Activated CD8-positive, alpha-beta memory T cell treated with anti-CD3 and anti-CD28 coated beads for 24 hours (primary cell): ENCODE measurements at regions not wholly inside any gene's neighbourhood (a gene's known extent, or its start where the extent isn't known, plus 50 kb on each side); places are given as distances from the start of the nearest gene placed in this dataset.

Experiments used
- DNase-seq: peaks from one replicate; pipeline ENCODE4 v3.0.0-alpha.2; 2020

DNA sequence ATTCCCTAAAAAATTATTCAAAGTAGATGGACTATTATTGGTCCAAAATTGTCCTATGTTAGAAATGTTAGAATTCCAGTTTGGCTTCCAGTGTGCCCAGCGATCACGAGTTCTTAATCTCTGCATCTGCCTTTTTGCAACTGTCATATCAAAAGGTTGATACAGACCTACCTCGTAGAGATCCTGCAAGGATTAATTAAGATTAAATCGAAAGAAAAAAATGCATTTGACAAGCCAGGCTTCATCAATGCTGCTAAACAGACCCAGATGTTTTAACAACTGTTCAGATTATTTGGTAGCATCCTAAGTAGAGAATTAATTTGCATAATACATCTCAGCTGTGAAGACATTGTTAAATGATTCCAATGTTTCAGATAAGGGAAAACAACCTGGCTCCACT lies 336.5 kb downstream of the CRPPA start:
- DNase-seq: no peak

DNA sequence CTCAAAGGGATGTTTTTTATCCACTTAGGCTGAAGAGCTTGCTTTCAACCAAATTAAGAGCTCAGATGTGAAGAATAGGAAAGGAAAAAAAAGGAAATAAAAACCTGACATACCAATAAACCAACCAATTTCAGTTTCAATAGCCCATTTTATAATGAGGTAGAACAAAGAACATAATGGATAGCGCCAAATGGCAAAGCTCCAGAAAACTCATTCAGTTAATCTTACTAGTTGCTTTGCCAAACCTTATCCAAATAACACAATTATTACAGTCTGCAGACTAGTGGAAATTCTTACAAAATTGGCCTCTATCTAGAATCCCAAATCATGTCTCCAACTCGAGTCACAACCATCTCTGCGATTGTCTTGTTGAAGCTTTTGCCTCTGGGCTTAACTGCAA lies 337.0 kb downstream of the CRPPA start:
- DNase-seq: no peak

DNA sequence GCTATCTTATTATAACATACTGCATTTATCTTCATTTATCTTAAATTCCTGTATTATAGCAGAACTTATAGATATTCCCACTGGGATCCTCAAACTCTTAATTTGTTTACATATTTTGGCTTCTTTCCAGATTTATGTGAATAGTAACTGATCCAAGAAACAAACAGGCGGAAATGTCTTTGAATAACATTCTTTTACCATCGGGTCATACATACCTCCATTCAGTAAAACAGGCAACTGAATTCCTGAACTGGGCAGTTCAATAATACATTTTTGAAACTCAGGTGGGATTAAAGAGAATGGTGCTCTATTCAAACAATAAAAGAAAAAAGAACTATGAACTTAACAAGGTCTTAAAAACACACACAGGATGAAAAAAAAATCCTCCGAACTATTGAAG lies 337.4 kb downstream of the CRPPA start:
- no peak for DNase-seq

DNA sequence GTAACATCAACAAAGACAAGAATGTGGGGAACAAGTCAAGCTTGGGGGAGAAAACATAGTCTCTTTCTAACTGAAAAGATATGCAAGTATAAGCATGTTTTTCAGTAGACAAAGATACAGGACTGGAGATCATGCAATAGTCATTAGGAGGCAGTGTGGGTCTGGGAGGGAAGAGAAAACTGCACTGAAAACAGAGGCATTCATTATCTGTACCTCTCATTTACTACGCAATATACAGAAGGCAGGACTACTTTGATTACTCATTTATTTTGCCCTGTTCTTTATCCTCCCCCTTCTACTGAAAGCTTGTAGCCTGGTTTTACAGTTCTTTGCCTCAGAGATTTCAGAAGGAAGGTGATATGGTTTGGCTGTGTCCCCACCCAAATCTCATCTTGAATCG lies 341.2 kb downstream of the CRPPA start:
- no peak for DNase-seq

DNA sequence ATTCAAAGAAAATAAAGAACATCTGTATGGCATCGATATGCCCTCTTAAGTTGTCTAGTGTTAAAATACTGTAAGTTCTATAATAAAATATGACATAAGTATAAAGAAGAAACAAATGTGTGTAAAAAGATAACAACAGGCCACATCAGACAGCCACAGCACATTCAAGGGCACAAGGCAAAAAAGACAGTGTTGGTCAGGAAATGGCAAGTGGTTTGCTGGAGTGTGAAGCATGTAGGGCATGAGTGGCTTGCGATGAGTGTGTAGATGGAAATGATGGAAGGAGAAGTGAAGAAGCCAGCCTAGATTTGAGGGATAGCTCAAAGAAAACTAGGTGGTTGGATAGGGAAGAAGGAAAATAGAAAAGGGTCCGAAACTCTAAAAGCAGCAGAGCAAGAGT lies 341.6 kb downstream of the CRPPA start:
- no peak for DNase-seq

DNA sequence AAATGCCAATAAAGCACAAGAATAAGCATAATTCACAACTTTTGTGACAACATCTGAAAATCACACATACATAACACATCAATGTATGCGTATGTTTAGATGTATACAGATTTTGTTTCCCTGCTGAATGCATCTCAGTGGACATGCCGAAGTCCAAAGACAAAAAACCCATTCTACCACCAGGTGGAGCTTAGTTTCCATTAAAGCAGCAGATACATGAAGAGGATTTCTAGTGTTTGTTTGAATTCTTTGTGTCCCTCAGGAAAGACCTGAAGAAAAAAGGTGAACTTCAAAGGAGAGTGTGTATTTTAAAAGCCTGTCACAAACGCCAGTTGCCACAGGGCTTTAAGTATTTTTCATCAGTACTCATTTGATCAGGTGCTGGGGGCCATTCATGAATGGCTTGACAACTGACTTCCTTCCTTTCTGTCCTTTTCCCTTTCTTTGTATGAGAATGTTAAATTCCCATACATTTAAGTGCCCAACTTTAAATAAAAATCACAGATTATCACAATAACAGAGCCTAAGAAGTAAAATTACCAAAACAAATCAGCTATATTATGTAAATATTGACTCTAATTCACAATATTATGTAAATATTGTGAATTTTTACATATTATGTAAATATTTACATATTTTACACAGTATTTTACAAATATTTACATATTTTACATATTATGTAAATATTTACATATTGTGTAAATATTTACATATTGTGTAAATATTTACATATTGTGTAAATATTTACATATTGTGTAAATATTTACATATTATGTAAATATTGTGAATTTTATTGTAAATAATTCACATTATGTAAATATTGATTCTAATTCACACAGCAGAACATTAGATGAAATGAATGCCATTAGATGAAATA lies 343.0 kb downstream of the CRPPA start:
- no peak for DNase-seq

DNA sequence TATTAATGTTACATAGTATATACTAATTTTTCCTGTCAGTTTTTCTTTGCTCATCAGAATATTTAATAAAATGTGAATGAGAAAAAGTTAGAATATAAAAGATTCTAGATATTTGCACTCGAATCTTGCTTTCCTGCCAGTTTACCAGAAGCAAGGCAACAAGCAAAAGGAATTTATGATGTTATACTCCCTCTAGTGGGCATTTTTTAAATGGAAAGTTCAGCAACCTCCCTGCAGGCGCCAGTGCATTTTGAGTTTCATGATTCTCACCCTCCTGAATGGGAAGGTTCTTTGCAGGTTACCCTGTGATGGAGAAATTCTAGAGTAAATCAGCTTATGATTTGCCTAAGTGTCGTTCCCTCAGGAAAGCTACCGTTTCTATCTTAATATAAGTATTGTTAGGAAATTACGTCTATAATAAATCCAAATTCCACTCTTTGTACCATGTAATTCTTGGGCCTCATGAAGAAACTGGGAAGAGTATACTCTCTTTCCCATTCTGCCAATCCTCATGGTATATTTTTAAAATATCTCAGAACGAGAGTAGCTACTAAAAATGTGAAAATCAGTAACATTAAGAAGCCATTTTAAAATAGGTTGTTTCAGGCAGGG lies 350.0 kb downstream of the CRPPA start:
- DNase-seq: no peak

DNA sequence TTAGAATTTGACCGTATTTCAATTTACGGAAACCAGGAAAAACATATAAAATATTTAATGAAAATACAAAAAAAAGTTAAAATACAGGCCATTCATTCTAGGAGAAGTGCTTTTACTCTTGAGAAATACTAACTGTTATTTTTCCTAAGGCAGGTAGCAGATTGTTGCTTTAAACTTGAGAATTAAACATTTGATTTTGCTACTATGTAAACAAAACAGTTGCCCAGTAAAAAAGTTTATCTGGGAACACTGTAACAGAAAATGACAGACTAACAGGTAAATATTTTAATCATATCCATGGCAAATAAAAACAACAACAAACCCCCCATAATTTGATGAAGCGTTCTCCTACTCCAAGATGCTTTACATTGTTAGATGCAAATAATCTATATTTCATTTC lies 350.5 kb downstream of the CRPPA start:
- no peak for DNase-seq

DNA sequence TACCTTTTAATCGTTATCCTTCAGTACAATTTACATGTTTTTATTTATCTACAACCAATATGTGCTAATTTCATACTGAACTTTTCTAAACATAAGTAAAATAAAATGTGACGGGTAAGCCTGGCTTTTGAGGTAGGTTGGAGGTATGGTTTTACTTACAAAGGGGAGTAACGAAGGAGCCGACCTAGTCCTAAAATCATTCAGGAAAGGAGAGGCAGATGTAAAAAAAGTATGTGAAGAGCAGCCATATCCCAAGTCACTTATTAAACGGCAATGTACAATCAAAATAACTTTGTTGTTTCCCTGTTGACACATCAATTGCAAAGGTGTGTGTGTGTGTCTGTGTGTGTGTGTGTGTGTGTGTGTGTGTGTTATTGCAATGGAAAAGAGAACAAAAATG lies 351.3 kb downstream of the CRPPA start:
- DNase-seq: no peak

DNA sequence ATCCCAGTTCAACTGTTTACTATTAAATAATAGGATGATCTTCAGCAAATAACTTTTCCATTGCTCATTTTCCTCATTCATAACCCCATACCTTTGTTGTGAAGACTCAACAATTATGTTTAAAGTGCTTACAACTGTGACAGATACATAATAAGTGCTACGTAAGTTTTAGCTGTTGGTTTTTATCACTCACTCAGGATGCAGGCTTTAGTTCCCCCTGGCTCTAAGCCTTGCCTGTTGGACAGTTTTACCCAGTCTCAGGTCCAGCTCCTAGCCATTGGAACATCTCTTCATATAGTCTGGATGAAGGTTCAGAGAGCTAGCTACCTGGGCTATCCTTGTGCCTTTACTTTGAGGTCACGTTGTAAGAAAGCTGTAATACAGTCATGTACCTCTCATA lies 353.2 kb downstream of the CRPPA start:
- no peak for DNase-seq

DNA sequence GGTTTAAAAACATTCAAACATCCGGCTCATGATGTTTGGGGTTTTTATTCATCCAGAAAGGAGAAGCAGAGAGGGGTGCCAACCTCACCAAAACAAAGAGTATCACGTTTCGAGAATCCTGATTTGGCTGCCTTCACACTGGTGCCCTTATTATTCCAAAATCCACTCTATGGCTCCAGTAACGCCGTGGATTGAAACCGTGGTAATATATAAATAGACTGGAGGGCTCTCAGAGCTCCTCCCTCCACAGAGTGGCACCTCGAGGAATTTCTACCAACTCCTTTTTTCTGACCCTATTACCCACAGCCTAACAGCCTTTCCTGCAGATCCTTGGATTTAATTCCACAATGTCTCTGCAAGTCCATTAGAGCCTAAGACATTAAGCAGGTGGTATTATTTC lies 353.6 kb downstream of the CRPPA start:
- DNase-seq: no peak

DNA sequence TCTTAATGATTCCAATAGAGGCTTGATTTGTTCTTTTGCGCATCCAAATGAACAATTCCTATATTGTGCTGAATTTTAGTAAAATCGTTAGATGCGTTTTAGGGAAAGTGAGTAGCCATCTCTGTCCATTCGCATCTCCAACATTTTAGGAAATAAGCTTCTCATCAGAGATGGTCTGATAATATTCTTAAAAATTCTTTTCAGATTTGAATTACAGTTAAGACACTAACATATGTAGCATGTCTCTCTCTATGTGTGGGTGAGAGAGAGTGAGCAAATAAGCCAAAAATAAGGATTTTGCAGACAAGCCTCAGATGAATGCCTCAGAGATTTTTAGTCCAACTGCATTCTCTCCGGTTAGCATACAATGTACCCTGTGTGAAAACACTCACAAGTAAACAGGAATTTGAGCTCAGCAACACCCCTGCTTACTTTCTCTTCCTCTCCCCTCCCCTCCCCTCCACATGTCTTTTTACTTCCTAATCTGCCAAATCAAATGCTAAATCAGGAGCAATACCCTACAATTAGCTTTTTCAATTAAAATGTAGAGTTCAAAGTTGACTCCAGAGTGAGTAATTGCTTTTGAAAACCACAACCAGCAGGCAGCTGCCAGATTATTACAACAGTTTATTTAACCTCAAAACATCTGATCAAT lies 354.4 kb downstream of the CRPPA start:
- no peak for DNase-seq

DNA sequence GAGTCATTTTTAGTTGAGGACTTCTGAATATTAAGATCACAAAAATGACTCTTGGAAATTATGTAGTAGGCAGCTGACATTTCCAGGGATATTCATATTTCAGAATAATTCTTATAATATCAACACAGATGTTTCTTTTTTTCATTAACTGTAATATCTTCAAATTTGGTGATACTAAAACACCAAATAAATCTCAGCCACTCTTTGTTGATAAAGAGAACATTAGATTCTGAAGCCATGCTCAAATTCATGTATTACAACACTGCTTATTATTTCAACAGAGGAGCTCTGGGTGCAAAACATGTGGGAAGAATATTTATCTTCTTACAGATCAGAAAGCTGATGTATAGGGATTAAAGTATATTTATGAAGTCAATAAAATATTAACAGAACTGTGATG lies 355.4 kb downstream of the CRPPA start:
- no peak for DNase-seq

DNA sequence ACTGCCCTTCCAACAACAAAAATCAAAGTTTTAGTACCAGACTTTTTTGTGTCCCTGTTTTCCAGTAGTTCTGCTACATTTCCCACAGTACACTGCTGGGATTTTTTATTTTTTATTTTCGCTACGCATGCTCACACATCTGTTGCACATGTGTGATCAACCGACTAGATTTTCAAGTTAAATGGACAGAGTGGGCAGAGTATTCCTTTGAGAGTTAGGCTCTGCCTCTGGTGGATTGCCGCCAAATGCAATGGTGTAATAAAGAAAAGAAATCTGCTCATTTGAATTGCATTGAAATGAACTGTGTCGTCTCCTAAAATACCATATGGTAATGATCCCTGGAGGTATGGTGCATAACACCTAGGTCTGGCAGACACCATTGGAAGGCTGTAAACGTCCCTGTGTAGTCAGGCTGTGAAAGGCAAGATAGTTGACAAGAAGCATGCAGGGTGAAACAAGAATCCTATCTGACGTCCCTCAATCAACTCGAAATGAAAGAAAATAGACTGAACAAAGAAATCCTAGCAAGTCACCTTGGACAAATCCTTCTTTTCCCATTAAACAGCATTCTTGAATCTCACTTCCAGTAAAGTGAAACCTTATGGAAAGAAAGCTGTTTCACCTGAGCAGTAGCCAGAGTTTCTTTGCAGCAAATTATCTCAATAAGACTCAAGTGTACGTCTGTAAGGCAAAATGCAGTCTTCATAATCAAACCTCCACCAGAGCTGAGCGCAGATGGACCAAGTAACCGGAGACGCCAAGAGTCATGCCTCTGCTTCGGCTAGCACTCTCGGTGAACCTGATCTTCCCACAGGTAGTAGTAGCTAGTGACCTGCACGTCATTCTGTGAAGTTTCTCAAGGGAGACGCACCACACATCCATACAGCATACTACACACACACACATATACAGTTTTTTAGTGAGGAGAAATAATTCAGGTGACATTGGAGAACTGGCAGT lies 357.3 kb downstream of the CRPPA start:
- DNase-seq: no peak

DNA sequence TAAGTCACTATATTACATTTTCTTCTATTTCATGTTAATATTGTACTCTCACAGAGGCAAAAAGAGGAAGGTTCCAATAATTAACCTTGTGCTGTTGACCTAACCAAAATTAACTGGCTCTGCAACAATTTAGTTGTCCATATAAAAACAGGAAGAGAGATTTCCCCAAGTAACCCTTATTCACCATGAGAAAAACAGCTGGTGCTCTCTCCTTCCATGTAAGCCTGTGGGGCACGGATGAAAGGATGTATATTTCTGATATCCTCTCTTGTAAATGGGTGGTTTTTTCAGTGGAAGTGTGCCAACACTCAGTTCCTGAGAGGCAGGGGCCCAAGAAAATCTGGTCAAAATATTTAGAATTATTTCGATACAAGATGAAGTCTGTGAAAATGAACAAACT lies 358.1 kb downstream of the CRPPA start:
- DNase-seq: no peak

DNA sequence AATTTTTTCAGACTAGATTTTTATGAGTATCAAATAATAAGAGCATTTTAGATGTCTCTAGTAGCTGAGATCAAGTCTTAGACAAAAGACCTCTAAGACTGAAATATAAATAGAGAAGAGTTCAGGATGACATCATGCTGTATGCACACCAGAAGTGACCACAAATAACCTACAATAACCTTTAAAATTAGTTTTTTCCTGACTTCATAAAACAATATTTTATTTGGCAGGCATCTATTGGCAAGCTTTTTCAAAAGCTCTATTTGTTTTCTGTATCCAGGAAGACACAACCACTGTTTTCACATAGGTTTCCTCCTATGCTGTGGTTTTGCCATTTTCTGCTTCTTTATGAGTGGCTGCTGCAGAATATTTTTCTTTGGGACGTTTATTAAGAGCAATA lies 359.1 kb downstream of the CRPPA start:
- no peak for DNase-seq

DNA sequence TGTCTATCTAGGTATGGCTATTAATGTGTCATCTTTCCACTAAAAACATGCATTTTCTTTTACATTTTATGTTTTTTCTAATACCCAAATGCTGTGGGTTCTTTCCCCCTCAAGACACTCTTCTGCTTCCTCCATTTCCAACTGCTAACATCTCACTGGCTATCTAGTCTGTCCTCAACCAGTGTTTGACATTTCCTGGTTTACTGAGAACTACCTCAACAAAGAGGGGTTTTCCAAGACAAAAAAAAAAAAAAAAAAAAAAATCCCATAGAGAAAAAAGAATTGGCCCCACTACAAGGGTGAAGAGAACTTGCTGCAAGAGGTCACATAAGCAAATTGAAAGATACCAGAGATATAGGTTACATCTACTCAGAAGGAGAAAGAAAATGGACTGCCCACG lies 359.7 kb downstream of the CRPPA start:
- DNase-seq: no peak

DNA sequence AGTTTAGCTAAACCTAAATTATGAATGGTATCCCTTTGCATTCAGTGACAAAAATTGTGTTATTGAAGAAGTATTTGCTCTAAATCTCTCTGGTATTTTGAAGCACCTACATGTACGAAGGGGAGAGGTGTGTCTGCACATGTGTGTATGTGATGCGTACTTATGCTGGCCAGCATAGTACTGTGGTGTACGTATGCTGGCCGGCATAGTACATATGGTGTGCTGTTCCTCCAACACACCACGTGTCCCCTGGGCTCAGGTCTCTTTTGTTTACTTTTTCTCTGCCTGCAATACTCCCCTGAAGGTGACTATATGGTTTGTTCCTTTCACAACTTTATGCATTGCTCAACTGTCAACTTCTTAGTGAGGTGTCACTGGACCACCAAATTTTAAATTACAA lies 360.3 kb downstream of the CRPPA start:
- no peak for DNase-seq

DNA sequence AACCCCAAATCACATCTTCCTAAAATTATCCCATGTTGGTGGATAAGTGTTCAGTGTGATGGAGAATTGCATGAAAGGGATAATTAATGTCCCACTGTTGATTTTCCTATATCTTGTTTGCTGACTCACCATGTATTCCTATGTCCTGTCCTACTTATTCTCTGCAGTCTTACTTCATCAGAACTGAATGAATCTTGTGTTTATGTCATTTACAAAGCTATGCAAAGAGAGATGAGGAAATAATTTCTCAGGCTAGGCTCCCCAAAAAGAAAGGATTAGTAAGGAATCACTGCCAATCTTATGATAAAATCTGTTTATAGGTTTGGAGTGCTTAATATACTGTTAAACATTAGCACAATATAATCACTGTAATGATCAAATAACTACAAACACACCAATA lies 360.8 kb downstream of the CRPPA start:
- no peak for DNase-seq

DNA sequence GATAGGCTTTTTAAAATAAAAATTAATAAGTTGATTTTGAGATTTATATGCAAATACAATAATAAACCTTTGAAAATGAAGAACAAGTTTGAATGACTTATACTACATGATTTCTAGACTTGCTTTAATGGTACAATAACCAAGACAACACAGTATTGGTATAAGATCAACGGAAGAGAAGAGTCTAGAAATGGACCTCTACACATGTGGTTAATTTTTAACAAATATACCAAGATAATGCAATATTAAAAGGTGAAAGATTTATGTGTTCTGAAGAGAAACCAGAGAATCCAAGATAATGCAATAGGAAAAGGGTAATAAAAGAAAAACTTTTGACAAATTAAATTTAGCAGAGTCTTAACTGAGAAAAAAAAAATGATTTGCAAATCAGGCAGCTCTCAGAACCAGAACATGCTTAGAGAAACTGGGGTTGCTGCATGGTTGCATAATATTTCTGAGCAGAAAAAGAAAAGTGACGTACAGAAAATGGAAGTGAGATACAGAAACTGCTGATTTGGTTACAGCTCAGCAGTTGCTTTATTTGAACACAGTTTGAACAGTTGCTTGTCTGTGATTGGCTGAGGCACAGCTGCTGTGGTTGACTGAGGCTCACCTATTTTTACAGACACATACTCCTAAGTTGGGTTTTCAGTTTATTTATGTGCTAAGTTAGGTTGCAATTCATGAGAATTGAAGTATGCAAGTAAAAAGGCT lies 365.9 kb downstream of the CRPPA start:
- DNase-seq: no peak

DNA sequence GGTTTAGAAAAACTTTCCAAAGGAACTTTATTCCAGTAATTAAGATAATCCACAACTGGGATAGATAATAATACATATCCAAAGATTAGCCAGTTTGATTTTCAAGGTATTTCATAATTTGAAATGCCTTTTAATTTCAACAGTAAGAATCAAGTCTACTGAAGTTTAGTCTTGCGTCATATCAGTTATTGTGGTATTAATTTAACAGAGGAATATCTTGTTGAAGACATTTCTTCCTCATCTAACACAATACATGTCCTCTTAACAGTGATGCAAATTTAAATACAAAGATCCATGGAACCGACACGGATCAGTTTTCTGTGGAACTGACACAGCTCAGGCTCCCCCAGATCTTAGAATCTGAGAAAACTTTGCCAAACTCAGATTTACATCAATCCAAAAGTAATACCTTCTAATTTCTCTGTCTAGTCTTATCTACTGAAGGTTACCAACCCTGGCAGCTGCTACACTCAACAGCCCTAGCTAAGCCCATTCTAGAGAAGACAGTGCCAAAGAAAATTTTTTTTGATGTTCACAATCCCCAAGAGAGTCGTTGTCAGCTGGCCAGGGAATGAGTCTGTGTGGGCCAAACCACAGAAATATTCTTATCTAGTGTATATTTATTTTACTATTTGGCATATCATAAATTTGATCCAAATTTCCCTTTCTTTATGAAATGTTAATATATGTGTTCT lies 365.2 kb upstream of the MEOX2 start:
- no peak for DNase-seq

DNA sequence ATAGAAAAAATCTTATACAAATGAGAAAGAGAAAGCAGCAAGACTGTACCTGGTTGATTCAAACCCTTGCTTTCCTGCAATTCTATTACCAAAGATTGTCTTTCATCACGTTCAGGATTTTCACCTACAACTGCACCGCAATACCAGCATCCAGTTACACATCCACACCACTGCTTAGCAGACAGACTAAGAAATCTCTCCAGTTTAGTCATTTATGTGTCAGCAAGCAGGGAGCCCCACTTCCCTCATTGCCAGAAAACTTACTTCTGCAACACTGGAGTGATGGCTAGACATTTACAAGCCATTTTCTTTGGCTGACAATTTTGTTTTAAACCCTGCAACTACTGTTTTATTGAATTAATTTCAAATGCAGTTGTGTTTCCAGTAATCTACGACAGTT lies 359.6 kb upstream of the MEOX2 start:
- no peak for DNase-seq
